Renal pelvis (tissue), 1 donor: ENCODE measurements at regions not wholly inside any gene's neighbourhood (a gene's known extent, or its start where the extent isn't known, plus 50 kb on each side); places are given as distances from the start of the nearest gene placed in this dataset.
"Not testable (repeated sequence)": the region's sequence is repeated elsewhere in the genome, so short reads cannot be mapped to it uniquely, and the experiment has no call there.

ENCODE experiments used
- DNase-seq: peaks from one replicate; pipeline ENCODE4 v3.0.0-alpha.2; 2013

DNA sequence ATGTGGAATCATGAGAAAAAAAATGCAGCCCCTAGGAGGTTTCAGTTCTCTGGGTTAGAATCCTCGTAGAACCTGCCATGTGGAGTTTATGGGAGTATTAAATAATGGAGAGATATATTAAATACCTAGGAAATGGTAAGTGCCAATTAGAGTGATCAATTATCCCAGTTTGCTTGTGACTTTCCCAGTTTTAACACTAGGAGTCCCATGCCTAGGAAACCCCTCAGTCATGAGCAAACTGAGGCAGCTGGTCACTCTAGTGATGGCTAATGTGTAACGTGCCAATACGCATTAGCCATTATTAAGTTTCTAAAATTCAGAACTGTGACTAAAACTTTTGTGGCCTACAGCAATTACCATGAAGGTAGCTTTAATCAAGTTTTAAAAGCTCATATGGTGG, 720.6 kb downstream of the TAF11L14 start:
- no peak for DNase-seq

GRCh38 chr5:18357486-18357885, 723.2 kb downstream of the TAF11L14 start:
- no peak for DNase-seq

DNA sequence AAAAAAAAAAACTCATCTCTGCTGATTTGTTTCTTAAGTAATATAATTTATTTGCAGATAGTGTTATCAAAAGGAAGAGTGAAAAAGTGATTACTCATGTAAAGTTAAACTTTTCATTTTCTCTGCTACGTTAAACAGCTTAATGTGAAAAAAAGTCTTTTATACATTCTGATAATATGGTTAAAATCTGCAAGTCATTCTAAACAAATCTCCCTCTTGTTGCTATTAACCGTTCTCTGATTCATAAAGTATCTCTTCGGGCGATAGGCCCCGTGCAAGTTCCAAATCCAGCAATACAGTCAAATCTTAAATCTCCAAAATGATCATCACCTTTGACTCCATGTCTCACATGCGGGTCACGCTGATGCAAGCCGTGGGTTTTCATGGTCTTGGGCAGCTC, 732.0 kb downstream of the TAF11L14 start:
- DNase-seq = no peak

- DNase-seq = no peak
These were observed 736.3 kb downstream of the TAF11L14 start for GRCh38 chr5:18370531-18370930.

DNA sequence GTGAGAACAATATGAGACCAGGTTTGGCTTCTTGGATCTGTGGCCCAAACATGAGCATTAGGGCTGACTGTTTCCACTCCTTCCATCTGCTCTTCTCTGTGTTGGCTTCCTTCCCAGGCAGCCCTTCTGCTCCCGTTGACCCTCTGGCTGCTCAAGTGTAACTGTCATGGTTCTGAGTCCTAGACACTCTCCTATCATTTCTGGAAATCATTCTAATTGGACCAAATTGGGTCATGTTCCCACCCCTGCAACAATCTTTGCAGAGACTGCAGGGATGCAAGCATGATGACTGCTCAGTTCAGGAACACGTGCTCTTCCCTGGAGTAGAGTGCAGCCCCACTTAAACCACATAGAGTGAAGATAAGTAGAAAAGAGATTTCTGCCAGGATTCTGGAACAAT, 741.4 kb downstream of the TAF11L14 start:
- no peak for DNase-seq

DNA sequence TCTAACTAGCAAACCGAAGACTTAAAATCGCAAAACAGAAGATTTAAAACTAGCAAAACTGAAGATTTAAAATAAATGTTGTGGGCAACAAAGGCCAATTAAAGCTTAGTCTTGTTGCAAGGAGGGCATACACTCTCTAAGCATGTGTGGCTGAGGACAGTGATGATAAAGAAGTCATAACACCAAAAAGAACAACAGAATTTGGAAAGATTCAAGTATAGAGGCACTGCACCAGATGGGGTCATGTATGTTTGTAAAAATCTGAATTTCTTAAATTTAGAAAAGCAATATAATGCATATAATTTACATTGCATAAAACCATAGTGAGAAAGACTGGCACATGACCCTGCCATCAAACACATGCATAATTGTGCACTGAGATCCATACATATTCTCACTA, 743.8 kb downstream of the TAF11L14 start:
- no peak for DNase-seq

DNA sequence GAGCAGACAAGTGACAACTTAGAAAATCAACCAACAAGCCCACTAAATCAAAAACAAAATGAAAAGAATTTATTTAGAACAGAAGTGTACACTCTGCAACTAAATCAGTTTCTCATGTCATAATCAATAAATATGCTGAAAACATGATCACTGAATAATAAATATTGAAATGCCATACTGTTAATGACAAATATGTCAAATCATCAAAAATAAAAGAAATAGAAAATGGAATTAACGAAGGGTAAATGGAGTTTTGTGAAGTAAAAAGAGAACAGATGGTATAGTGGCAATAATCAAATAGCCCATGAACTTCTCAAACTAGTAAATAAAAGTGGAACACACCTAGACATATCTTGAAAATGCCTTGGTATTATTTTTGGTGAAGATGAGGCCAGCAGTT, 744.9 kb downstream of the TAF11L14 start:
- no peak for DNase-seq

DNA sequence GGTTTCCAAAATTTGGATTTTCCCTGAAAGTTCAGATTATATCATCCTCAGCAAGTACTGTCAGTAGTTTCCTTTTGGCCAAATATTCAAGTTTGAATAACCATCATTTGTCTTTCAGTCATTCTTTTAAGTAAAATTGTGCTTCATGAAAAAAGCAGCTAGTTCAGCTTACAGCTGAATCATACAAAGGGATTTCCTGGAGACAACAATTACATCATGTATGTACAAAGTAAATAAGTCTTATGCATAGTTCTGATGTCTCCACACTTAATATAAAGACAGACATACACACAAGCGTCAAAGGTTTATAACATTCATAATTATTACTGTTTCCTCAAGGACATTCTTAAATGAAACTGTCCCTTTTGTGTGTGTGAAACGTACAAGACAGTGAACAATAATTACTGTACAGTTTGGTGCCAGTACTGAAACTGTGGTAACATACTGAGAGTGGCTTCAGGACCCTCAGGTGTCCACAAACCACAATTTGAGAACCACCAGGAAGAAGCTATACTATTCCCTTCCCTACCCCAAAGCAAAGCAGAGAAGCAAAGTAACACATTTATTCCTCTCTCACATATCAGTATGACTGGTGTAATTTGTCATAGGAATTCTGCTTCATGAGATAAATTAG, 746.6 kb downstream of the TAF11L14 start:
- DNase-seq = no peak

DNA sequence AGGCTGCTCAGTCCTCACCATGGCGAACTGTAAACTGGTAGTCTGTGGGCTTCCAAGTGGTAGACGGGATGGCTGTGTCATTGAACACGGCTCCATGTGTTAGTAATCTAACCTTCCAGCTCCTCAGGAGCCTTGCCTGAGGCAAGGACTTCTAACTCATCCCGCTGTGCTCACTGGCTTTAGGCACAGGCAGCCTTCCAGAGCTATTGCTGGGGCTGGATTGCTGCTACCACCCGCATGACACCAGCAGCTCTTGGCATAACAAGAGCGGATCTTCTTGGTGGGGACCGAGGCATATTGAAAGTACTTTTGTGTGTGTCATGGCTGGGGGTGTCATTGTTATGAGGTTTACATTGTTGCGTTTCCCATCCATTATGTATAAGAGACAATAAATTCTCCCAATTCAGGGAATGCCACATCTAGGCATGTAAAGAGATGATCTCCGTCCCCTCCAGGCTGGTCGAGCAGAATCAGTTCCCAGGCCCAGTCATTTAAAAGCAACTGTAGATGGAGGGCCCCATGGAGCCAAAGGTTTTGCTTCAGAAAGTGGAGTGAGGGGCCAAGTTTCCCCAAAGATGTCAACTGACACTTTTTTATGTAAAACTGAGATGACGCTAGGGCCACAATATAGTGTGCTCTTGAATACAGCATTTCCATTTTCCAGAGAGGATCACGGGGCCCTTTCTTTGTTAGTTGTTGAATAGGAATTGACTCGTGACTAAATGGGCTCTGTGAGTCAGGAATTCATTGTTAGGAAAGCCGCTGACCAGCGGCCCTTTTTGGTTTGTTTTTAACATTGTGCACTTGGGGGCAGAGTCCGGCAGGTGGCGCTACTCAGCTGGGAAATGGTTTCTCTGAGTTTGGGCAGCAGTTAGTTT, 759.5 kb downstream of the TAF11L14 start:
- DNase-seq = peak; percentile 60

- DNase-seq = no peak
These were observed 760.2 kb downstream of the TAF11L14 start for GRCh38 chr5:18394443-18394804.

DNA sequence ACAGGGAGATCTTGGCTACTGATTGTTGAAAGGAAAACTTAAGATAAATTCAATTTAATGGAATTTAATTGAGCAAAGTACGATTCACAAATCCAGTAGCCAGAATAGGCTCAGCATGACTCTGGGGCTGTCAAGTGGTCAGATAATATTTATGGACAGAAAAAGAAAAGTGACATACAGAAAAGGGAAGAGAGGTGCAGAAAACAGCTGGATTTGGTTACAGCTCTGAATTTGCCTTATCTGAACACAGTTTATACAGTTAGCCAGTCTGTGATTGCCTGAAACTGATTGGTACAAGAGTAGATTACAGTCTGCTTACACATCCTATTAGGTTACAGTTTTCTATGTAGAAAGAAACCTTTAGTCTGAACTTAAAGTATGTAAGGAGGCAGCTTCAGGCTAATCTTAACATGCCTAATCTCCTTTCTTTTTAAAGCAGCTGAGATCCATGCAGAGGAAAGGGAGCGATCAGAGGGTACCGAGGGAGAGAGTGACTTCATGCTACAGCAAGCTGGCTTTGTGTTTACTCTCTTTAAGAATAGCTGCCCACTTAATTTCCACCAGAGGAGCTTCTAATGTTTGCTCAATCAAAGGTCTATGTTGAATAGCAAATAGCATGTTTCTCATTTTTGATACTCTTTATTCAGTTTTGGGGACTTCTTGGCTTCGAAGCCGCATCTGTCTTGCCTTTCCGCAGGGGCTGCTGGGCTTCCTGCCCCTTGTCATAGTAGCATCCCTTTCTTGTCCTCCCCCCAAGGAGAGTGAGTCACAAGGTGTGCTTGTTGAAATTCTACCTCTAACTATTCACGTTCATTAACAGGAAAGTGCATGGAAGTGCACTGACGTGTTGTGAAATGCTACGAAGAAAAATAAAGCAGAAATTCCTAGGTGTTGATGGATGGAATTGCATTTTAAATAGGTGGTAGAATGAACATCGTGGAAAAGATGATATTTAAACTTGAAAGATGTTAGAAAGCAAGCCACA, 761.2 kb downstream of the TAF11L14 start:
- no peak for DNase-seq

GRCh38 chr5:18397371-18397770, 763.1 kb downstream of the TAF11L14 start:
- DNase-seq = peak; percentile 23

DNA sequence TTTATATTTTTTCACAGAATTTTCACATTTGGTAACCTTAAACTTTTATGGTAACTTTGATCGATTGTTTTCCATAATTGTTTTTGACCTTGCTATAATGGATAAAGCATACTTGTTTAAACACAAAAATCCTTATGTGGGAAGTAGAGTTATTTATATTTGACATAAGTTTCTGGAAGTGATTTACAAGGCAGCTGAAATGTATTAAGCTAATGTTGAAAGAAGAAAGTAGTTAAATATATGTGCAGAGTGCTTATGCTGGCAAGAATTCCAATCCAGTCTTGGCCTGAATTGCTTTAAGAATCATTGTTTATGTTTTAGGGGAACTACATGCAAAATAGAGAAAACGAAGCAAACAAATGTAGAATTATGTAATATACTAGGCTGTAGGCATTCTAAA, 763.6 kb downstream of the TAF11L14 start:
- DNase-seq = peak; percentile 62

- not testable (repeated sequence) for DNase-seq
These were observed 765.4 kb downstream of the TAF11L14 start for GRCh38 chr5:18399461-18400327.

DNA sequence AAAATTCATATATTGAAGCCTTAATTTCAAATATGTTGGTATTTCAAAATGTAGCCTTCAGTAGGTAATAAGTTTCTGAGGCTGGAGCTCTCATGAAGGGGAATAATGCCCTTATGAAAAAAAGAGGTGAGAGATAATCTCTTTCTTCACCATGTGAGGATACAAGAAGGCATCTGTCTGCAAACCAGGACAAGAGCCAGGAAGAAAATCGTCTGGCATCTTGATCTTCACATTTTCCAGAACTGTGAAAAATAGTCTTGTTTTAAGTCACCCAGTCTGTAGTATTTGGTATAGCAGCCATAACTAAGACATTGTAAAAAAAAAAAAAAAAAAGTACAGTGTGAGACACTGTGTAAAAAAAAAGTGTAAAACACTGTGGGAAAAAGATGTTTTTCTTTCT, 768.9 kb downstream of the TAF11L14 start:
- DNase-seq = no peak

DNA sequence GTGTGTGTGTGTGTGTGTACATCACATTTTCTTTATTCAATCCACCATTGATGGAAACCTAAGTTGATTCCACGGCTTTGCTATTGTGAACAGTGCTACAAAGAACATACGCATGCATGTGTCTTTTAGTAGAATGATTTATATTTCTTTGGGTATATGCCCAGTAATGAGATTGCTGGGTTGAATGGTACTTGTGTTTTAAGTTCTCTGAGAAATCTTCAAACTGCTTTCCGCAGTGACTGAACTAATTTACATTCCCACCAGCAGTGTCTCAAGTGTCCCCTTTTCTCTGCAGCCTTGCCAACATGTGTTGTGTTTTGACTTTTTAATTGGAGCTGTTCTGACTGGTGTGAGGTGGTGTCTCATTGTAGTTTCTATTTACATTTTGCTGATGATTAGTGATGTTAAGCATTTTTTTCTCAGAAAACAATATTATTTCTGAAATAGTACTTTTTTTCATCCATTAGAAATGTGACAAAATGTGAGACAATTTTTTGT, 769.7 kb downstream of the TAF11L14 start:
- DNase-seq = no peak

DNA sequence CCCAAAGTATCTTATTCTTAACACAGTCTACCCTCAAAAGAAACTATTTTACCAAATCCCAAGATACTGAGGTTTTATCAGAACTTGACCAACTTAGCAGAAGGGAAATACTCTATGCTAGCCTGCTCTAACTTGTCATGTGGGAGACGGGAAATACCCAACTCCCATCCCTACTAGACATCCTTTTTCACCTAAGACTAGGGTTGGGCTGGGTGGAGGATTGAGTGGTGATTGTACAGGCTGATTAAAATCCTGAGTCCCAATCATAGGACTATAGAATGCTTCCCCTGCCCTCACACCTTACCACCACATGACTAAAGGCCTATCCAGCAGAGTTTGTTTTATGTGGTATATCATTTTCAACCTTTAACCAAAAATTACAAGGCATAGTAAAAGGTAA, 786.5 kb downstream of the TAF11L14 start:
- DNase-seq = no peak

GRCh38 chr5:18433336-18433735, 799.1 kb downstream of the TAF11L14 start:
- no peak for DNase-seq

- no peak for DNase-seq
These were observed 803.9 kb downstream of the TAF11L14 start for GRCh38 chr5:18438126-18438525.

GRCh38 chr5:18455521-18455920, 821.3 kb downstream of the TAF11L14 start:
- DNase-seq = no peak

DNA sequence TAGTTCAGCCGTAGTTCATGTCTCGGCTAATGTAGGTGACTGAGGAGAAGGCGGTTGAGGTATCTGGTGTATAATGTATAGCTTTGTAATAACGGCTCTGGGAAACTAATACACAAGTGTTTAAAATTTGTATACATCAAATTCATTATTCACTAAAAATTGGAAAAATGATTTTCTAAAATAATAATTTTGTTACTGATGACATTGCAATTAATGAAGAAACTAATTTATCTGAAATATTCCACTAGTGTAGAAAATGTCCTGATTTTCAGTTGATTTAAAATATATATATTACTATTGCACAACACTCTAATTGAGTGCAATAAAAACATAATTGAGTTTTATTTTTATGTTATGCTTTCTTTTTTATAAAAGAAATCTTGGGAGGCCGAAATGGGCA, 823.0 kb downstream of the TAF11L14 start:
- DNase-seq = no peak
